SIG-M5 treated with dmso at 0.1 percent for 504 hours (cell line): ENCODE measurements at regions not wholly inside any gene's neighbourhood (a gene's known extent, or its start where the extent isn't known, plus 50 kb on each side); places are given as distances from the start of the nearest gene placed in this dataset.
A peak's percentile ranks its signal among the peaks of the same experiment; 100 is the strongest.
"Not testable (repeated sequence)": the region's sequence is repeated elsewhere in the genome, so short reads cannot be mapped to it uniquely, and the experiment has no call there.

Source experiments
- DNase-seq: peaks from one replicate; lab custom pipeline; 2025; ENCODE audit not compliant: unreplicated experiment; lab: John Stamatoyannopoulos, UW

DNA sequence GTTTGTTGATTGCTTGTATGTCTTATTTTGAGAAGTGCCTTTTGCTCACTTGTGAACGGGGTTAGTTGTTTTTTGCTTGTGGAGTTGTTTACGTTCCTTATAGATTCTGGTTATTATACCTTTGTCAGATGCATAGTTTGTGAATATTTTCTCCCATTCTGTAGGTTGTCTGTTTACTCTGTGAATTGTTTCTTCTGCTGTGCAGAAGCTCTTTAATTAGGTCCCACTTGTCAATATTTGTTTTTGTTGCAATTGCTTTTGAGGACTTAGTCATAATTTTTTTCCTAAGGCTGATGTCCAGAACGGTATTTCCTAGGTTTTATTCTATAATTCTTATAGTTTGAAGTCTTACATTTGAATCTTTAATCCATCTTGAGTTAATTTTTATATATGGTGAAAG lies 285.3 kb upstream of the GADL1 start:
- DNase-seq: no peak

DNA sequence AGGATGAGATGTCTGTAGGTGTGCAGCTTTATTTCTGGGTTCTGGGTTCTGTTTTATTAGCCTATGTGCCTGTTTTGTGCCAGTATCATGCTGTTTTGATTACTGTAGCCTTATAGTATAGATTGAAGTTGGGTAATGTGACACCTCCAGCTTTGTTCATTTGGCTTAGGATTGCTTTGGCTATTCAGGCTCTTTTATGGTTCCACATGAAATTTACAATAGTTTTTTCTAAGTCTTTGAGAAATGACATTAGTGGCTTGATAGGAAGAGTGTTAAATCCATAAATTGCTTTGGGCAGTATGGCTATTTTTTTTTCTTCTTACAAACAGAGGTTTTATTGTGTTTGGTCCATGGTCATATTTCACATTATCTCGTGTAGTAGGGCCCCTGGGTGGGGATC lies 285.8 kb upstream of the GADL1 start:
- DNase-seq: no peak

DNA sequence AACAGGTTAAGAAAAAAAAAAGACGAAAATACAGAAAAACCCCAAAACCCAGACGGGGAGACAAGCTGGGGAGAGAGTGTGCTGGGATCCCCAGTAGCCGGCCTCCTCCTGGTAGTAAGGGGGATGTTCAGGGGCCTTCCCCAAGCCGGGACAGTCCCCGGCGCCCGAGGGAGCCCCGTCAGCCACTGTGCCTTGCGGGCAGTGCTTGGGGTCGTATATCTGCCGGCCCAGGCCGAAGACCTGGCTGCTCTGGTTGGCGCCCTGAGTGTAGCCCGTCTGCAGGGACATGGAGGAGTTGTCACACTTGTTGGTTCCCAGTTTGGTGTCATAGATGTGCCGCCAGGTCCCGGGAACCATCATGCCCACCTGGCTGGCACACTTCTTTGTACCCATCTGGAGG lies 287.2 kb upstream of the GADL1 start:
- no peak for DNase-seq

DNA sequence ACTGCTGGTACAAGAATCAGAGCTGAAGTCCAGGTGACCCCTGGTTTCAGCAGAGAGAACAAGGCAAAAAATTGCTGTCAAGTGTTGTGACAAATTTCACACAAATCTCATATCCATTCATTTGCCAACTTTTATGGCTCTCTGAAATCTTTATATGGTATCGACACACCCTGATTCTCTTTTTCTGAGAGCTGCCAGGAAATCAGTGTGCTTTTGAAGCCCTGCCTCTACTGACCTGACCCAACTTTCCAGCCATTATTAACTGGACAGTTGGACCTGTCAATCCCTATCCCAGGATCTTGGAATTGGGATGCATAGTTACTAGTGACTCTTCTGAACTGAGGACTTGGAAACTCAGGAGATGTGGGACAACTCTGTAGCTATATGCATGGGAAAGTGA lies 288.2 kb upstream of the GADL1 start:
- no peak for DNase-seq

DNA sequence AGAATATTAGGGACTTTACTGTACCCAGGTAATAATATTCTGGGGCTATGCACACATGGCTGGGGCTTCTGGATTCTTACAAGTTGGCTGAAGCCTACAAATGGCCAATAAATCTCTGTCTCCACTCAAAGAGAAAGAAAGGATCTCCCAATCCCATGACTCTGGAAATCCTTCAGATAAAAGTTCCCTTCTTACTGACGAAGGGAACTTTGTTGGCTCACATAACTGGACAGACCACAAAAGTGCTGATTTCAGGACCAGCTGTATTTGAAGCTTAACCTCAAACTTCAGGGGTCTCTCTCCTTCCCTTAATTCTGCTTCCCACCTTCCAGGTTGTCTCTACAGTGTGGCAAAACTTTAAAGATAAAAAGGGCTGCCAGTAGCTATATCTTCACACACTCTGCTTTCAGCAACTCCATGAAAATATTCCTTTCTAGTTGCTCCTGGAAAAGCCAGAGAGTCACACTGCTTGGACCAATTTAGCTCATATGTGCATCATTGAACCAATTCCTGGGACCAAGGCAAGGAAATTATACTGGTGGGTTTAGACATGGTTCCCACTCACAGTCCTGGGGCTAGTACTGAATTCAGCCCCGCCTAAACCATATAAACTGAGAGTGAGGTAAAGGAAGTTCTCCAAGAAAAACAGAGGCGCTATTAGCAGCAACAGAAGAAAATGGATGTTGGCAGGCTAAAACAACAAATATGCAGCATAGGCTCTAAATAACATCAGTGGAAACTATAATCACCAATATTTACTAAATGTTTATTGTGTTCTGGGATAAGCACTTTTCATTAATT lies 290.0 kb upstream of the GADL1 start:
- no peak for DNase-seq

- no peak for DNase-seq
Observed at GRCh38 chr3:31185062-31185357, 290.5 kb upstream of the GADL1 start.

DNA sequence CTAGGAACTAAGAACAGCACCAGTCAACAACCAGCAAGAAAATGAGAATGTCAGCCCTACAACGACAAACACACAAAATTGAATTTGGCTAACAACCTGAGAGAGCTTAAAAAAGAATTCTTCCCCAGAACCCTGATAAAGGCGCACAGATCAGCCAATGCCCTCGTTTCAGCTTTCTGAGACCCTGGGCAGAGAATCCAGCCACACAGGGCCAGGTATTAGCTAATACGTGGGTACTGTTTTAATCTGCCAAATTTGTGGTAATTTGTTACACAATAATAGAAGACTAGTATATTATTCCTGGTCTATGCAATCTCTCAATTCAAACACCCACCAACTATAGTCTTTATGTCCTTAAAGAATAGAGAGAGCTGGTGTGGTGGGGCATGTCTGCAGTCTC lies 291.6 kb upstream of the GADL1 start:
- DNase-seq: no peak

- no peak for DNase-seq
Observed at GRCh38 chr3:31187380-31187779, 292.9 kb upstream of the GADL1 start.

- DNase-seq: no peak
Observed at GRCh38 chr3:31188112-31188511, 293.7 kb upstream of the GADL1 start.

- DNase-seq: no peak
Observed at GRCh38 chr3:31189330-31189729, 294.9 kb upstream of the GADL1 start.

- DNase-seq: no peak
Observed at GRCh38 chr3:31189971-31190370, 295.5 kb upstream of the GADL1 start.

GRCh38 chr3:31191354-31191753 lies 296.9 kb upstream of the GADL1 start:
- DNase-seq: no peak

- DNase-seq: no peak
Observed at GRCh38 chr3:31193429-31193828, 299.0 kb upstream of the GADL1 start.

GRCh38 chr3:31193871-31194270 lies 299.4 kb upstream of the GADL1 start:
- no peak for DNase-seq

DNA sequence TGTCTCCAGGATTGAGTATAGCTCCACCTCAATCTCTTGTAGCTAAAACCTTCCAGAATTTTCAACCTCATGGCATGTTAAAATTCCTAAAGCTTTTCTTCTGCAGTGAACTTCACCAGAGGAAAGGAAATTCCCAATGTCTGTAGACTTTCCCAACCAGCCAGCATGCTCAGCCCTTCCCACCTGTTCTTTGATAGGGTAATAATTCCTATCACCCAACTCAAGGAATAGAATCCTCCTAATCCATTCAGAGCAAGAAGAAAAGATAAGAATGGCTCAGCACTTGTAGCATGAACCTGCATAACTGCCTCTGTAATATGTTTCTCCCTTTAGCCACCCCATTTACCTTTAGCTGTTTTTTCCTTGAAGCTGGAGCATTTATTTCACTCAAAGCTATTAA lies 301.8 kb upstream of the GADL1 start:
- no peak for DNase-seq

DNA sequence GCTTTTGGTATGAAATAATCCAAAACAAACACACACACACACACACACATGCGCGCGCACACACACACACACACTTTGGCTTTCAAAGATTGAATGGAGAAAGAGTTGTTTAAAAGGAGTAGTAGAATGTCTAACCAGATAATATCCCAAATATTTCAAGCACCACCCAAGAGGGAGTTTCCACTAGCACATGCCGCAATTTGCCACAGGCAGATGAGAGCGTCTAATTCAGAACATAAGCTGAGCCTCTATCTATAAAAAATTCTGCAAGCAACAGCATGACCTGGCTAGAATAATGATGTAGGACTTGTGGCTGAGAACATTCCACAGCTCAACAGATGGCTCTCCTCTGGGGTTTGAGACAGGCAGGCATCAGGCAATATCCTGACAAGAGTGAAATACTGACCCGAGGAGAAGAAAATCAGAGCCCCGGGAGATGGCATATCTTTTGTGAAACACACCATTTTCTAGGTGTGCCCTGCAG lies 302.5 kb upstream of the GADL1 start:
- no peak for DNase-seq

- no peak for DNase-seq
Observed at GRCh38 chr3:31197941-31198340, 303.5 kb upstream of the GADL1 start.

- DNase-seq: no peak
Observed at GRCh38 chr3:31198890-31199289, 304.4 kb upstream of the GADL1 start.

DNA sequence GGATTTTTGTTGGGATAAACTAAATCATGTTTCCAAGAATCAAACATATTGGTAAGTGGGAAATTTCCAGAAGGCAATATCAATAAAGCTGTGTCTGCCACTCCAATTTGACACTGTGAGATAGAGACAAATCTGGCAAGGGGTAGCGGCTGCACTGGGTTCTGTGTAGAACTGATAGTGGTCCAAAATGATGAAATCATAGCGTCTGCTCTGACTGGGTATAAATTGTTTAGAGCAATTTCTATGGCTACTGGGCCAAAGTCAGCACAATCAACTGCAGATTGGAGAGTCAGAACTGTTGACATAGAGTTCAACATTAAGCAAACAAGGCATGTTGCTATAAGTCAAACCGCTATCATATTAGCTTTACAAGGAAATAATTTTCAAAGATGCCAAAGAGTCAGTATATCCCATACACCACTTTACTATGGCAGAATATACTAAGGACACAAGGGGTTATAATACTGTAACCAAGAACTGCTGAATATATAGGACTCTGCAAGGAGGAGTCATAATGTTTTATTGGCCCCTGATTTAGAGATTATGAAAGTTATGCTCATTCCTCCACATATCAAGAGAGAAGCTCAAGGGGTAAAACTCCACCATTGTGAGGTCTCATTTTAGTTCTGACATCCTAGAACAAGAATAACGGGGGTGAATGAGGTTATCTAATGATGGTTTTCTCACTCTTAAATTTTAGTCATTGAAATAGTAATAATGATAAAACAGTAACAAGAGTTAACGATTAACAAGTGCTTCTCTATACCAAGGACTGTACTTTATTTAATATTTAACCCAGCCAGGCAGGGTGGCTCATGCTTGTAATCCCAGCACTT lies 309.7 kb upstream of the GADL1 start:
- DNase-seq: no peak

DNA sequence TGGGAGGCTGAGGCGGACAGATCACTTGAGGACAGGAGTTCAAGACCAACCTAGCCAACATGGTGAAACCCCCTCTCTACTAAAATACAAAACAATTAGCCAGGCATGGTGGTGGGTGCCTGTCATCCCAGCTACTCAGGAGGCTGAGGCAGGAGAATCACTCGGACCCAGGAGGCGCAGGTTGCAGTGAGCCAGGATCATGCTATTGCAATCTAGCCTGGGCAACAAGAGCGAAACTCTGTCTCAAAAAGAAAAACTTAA lies 310.3 kb upstream of the GADL1 start:
- not testable (repeated sequence) for DNase-seq

DNA sequence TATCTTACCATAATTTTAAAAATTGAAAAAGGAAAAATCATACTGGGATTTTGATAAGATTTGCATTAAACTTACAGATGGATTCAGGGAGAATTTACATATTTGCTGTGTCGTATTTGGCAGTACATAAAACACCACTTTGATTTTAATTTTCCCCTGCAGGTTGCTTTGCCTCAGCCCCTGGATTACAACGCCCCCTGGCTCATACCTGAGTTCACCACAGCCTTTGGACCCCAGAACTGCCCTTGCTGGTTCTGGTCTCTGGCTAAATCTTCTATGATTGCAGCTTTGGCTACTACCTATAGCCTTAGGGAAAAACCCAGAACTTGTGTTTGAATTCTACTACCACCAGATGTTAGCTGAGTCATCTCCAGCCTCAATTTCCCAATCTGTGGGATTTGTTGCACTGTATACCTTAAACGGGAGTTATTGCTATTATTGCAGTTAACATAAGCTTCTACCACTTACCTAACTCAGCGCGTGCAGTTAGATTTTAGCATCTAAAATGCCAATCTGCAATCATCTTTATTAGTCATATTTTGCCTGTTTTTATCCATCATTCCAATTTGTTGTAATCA lies 315.7 kb upstream of the GADL1 start:
- peak; percentile 28 for DNase-seq

DNA sequence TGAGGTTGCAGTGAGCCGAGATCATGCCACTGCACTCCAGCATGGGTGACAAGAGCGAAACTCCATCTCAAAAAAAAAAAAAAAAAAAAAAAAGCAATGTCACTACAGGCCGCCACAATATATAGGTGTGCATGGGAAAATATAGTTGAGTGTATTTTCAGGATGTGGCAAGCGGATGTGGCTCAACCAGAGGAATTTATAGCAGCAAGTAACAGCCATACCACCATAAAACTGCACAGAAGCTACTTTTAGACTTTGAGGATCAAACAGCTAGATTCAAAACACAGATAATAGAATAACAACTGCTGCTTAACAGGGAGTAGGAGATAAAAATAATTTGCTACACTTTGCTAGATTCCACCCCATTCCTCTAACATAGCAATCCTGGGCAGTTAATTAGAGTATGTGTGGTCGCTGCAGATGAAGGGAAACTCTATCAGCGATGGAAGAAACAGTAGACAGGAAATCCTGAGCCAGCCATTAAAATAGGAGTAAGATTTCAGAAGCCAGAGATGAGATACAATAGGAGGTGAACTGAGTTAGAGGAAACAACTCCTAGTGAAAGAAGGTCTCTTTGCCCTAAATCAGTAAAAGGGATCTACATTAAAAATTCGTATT lies 318.7 kb upstream of the STT3B start:
- peak; percentile 79 for DNase-seq
